RPMI8226 (cell line): ENCODE measurements at regions not wholly inside any gene's neighbourhood (a gene's known extent, or its start where the extent isn't known, plus 50 kb on each side); places are given as distances from the start of the nearest gene placed in this dataset.

Source experiments
- DNase-seq: peaks from one replicate; pipeline ENCODE4 v3.0.0-alpha.2; 2015

DNA sequence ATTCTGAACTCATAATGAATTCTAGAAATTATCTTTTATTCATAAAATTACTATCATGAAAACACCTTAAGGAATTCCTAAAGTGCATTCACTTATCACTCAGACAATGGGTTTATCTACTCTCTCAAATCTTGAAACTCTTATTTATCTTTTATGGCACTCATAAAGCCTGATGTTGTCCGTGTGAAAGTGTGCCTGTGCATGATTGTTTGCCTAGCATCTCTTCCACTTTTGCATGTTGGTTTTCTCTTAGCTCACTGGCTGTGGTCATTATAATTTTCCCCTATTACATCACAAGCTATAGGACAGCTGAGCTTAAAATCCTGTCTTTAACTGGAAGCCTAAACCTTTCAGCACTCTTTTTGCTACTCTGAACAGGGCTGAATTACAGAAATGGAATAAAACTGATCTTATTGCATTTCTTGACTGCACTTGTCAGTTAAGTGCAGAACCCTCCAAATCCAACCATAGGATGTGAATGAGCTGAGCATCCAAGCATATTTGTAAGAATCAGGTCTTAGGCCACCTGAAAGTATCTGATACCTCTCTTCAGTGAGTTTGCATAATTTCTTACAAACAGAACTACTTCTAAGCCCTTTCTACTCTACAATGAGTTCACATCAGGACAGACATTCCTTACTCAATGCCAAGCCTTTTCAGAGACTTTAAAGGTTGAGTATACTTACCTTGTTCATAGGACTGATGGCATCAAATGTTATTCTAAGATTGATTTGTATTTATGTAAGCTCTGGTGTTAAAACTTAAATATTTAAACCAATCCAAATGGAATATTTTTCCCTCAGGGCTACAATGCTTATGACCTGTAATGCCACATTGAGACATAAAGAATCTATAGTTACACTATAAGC is 221.2 kb upstream of the KITLG start:
- DNase-seq, result no peak

DNA sequence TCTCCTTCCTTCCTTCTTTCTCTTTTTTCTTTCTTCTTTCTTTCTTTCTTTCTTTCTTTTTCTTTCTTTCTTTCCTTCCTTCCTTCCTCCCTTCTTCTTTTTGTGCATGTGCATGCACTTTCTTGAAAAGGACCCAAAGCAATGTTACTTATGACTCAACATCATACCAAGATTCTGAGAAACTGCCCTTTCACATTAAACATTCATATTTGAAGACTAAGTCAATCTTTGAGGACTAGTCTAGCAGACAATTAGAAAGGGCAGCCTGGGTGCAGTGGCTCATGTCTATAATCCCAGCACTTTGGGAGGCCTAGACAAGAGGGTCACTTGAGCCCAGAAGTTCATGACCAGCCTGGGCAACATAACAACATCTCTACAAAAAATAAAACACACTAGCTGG is 212.8 kb upstream of the KITLG start:
- DNase-seq, result no peak

DNA sequence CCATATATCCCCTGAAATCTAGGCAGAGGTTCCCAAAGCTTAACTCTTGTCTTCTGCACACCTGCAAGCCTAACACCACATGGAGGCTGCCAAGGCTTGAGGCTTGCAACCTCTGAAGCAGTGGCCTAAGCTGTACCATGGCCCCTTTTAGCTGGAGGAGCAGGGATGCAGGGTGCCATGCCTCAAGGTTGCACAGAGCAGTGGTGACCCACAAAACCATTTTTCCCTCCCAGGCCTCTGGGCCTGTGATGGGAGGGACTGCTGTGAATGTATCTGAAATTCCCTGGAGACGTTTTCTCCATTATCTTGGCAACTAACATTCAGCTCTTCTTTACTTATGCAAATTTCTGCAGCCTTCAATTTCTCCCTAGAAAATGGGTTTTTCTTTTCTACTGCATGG is 210.0 kb upstream of the KITLG start:
- DNase-seq, result no peak

- no peak for DNase-seq
These were observed 203.9 kb upstream of the KITLG start for GRCh38 chr12:88784166-88784565.

GRCh38 chr12:88782351-88782750 is 202.1 kb upstream of the KITLG start:
- no peak for DNase-seq

GRCh38 chr12:88781909-88782308 is 201.6 kb upstream of the KITLG start:
- DNase-seq, result no peak

GRCh38 chr12:88778064-88778463 is 197.8 kb upstream of the KITLG start:
- no peak for DNase-seq

GRCh38 chr12:88775742-88776151 is 195.5 kb upstream of the KITLG start:
- no peak for DNase-seq

- DNase-seq, result no peak
These were observed 187.4 kb upstream of the KITLG start for GRCh38 chr12:88767699-88768098.

- DNase-seq, result no peak
These were observed 184.7 kb upstream of the KITLG start for GRCh38 chr12:88764781-88765480.

DNA sequence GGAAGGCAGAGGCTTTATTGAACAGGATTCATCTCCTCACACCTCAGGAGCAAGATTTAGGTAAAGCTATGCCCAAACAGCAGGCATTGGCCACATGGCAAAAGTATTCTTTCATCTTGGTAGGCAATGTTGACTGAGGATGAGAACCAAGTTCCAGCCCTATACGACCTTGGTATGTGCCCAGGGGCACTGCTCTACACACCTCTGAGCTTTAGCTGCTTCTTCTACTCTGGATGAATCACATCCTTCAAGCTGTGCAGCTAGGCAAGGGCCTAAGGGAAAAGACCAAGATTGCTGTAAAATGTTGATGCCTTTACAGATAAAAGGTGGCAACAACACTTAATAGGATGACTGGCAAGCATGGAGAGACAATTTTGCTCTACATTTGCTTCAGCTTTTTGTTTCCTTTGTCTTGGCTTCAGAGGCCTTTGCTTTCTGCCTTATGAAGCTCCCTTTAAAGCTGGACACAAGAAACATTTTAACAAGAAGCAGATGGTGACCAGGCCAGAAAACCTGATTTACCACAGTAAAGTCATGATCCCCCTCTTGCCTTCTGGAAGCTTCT is 183.3 kb upstream of the KITLG start:
- DNase-seq, result no peak

DNA sequence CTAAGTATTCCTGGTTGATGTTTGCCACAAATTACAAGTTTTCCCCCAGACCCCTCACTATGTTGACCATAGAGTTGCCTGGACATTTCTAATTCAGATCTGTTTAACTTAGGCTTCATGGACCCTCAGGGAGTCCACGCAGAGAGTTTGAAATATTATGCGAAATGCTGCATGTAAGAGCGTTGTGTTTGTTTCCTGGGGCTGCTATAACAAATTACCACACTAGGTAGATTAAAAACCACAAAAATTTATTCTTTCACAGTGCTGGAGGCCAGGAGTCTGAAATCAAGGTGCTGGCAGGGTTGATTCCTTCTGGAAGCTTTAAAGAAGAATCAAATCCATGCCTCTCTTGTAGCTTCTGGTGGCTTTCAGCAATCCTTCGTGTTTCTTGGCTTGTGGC is 177.9 kb upstream of the KITLG start:
- DNase-seq, result no peak

DNA sequence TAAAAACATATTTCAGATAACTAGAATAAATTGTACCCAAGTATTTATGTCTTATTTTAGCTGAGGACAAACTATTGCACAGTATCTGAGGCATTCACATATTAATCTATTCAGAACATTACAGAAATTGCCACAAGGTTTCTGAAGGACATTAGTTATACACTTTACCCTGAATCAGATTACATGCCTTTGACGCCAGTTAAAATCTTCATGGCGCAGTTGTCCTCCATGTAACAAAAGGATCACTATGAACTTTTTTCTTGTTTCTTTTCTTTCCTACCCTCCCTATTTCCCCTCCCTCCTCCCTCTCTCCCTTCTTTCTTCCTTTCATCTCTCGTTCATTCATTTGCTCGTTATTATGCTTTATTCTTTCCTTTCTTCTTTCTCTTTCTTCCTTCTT is 176.6 kb upstream of the KITLG start:
- no peak for DNase-seq

- no peak for DNase-seq
These were observed 175.9 kb upstream of the KITLG start for GRCh38 chr12:88756153-88756552.

GRCh38 chr12:88753707-88754106 is 173.4 kb upstream of the KITLG start:
- no peak for DNase-seq

- DNase-seq, result no peak
These were observed 172.8 kb upstream of the KITLG start for GRCh38 chr12:88753066-88753465.

- DNase-seq, result no peak
These were observed 171.9 kb upstream of the KITLG start for GRCh38 chr12:88752183-88752582.

GRCh38 chr12:88750867-88751543 is 170.7 kb upstream of the KITLG start:
- no peak for DNase-seq

GRCh38 chr12:88746386-88746785 is 166.1 kb upstream of the KITLG start:
- DNase-seq, result no peak

GRCh38 chr12:88743946-88744685 is 163.8 kb upstream of the KITLG start:
- no peak for DNase-seq

- DNase-seq, result no peak
These were observed 157.7 kb upstream of the KITLG start for GRCh38 chr12:88737838-88738472.

DNA sequence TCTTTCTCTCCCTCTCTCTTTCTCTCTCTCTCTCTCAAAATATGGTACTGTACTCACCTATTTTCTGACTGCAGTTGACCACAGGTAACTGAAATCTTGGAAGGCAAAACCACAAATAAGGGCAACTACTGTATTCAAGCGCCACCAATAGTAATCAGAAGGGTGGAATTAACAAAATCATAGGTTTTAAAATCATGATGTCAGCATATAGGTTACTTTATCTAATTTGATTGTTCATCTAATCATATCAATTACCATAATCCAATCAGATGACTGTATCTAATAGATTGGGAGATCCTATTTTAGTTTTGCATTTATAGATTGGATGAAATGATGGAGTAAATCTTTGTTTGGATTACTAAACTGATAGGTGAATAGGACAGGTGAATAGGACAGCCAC is 155.8 kb upstream of the KITLG start:
- no peak for DNase-seq
